ENCODE measurements at regions not wholly inside any gene's neighbourhood (a gene's known extent, or its start where the extent isn't known, plus 50 kb on each side); places are given as distances from the start of the nearest gene placed in this dataset.

- Histone ChIP-seq H3K27ac (no peak overlapping the region), H3K36me3 (no peaks in the 10 kb centered on the region), H3K4me3 (no peak overlapping the region), H3K9me3 (peaks cover 0 to 4% (median 0%) of the 10 kb centered on the region in 11 donors), H3K27me3 (no peaks in the 10 kb centered on the region), H3K4me1 (no peaks in the 10 kb centered on the region)
- TF ChIP-seq CTCF (IDR thresholded peaks at IDR 0.05) = no peak
- no peak for DNase-seq
- 82 to 90% methylated on average over 4 of the region's 4 CpGs for WGBS, 2 donors
- intact Hi-C loops (cut with DNase I) = no loop called here
- no peak for ATAC-seq
Measured at GRCh38 chr3:5294356-5294755, 106.8 kb downstream of the EDEM1 start.

GRCh38 chr3:5295191-5295690 is 107.7 kb downstream of the EDEM1 start:
- H3K4me1 ChIP-seq = peaks cover 0 to 4% (median 0%) of the 10 kb centered on the region in 9 donors
- no peak for TF ChIP-seq CTCF (IDR thresholded peaks at IDR 0.05)
- no peak overlapping the region for H3K4me3 ChIP-seq
- DNase-seq (no peak), ATAC-seq (no peak)
- intact Hi-C loops (cut with DNase I) = no loop called here
- no peaks in the 10 kb centered on the region for H3K36me3 ChIP-seq
- WGBS, 2 donors = 68 to 91% methylated on average over 1 of the region's 1 CpG
- H3K27me3 ChIP-seq = no peaks in the 10 kb centered on the region
- no peak overlapping the region for H3K27ac ChIP-seq
- H3K9me3 ChIP-seq = peaks cover 0 to 4% (median 0%) of the 10 kb centered on the region in 11 donors

GRCh38 chr3:5296362-5296761 is 108.9 kb downstream of the EDEM1 start:
- no peak for TF ChIP-seq CTCF (IDR thresholded peaks at IDR 0.05)
- WGBS, 2 donors = 90 to 93% methylated on average over 2 of the region's 2 CpGs
- no peaks in the 10 kb centered on the region for H3K27me3 ChIP-seq
- intact Hi-C loops (cut with DNase I) = no loop called here
- no peak overlapping the region for H3K4me3 ChIP-seq
- no peak for ATAC-seq
- peaks cover 0 to 4% (median 0%) of the 10 kb centered on the region in 11 donors for H3K9me3 ChIP-seq
- no peaks in the 10 kb centered on the region for H3K36me3 ChIP-seq
- DNase-seq = no peak
- H3K27ac ChIP-seq = no peak overlapping the region
- peaks cover 0 to 15% (median 0%) of the 10 kb centered on the region in 9 donors for H3K4me1 ChIP-seq

- TF ChIP-seq CTCF (IDR thresholded peaks at IDR 0.05) = no peak
- intact Hi-C loops (cut with DNase I) = no loop called here
- Histone ChIP-seq H3K4me1 (peaks cover 0 to 22% (median 0%) of the 10 kb centered on the region in 9 donors), H3K9me3 (peaks cover 0 to 4% (median 0%) of the 10 kb centered on the region in 11 donors), H3K27me3 (no peaks in the 10 kb centered on the region), H3K27ac (no peak overlapping the region), H3K4me3 (no peak overlapping the region), H3K36me3 (no peaks in the 10 kb centered on the region)
- DNase-seq (no peak), ATAC-seq (no peak)
- WGBS, 2 donors = 38 to 39% methylated on average over 1 of the region's 1 CpG
Measured at GRCh38 chr3:5297895-5298294, 110.4 kb downstream of the EDEM1 start.

Data from heart right ventricle (tissue), 16 donors.